ENCODE measurements at regions not wholly inside any gene's neighbourhood (a gene's known extent, or its start where the extent isn't known, plus 50 kb on each side); places are given as distances from the start of the nearest gene placed in this dataset.

DNA sequence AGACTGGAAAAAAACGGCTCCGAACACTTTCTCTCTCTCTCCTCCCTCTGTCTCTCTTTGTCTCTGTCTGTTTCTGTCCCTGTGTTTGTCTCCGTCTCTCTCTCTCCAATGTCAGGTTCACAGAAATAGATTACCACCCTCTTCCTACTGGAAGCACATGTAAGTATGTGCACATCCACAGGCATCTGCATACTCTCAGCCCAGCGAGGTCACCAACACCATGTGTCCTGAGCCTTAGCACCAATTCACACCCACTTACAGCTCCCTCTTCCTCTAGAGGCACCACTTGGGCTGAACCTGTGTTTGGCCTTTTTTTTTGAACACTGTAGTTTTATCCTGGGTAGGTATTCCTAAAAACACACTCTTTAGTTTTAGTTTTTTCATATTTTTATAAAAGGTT, 130.5 kb downstream of the ETS2 start:
- DNase-seq (ENCODE audit: insufficient read length, low spot score, missing footprints), result no peak
- H3K4me2 ChIP-seq (ENCODE audit: insufficient read depth, low read length), result no peak overlapping the region
- no peak for TF ChIP-seq CTCF (IDR thresholded peaks at IDR 0.05; ENCODE audit: extremely low read depth, low read depth, low read length)
- H3K4me1 ChIP-seq (ENCODE audit: insufficient read depth, low read length), result no peaks in the 10 kb centered on the region
- H3K9me3 ChIP-seq (ENCODE audit: low read depth, low read length), result no peaks in the 10 kb centered on the region
- peaks cover 4% of the 10 kb centered on the region for H3K27me3 ChIP-seq (ENCODE audit: insufficient read depth, low read length)
- H3K4me3 ChIP-seq (ENCODE audit: insufficient read depth, low read length), result no peak overlapping the region
- H2AFZ ChIP-seq (ENCODE audit: low read length), result no peak overlapping the region
- H3K27ac ChIP-seq (ENCODE audit: low read depth, low read length), result no peak overlapping the region
- no peaks in the 10 kb centered on the region for H3K36me3 ChIP-seq (ENCODE audit: insufficient read depth, low read length)
- H4K20me1 ChIP-seq (ENCODE audit: insufficient read depth, low read length), result no peaks in the 10 kb centered on the region
- H3K79me2 ChIP-seq (ENCODE audit: insufficient read depth, low read length), result no peaks in the 10 kb centered on the region

- no peaks in the 10 kb centered on the region for H3K36me3 ChIP-seq (ENCODE audit: insufficient read depth, low read length)
- H3K27me3 ChIP-seq (ENCODE audit: insufficient read depth, low read length), result peaks cover 4% of the 10 kb centered on the region
- no peak for DNase-seq (ENCODE audit: insufficient read length, low spot score, missing footprints)
- peaks cover 6% of the 10 kb centered on the region for H3K9me3 ChIP-seq (ENCODE audit: low read depth, low read length)
- H2AFZ ChIP-seq (ENCODE audit: low read length), result no peak overlapping the region
- H3K4me2 ChIP-seq (ENCODE audit: insufficient read depth, low read length), result no peak overlapping the region
- no peaks in the 10 kb centered on the region for H3K79me2 ChIP-seq (ENCODE audit: insufficient read depth, low read length)
- no peaks in the 10 kb centered on the region for H4K20me1 ChIP-seq (ENCODE audit: insufficient read depth, low read length)
- no peaks in the 10 kb centered on the region for H3K4me1 ChIP-seq (ENCODE audit: insufficient read depth, low read length)
- no peak overlapping the region for H3K27ac ChIP-seq (ENCODE audit: low read depth, low read length)
- TF ChIP-seq CTCF (IDR thresholded peaks at IDR 0.05; ENCODE audit: extremely low read depth, low read depth, low read length), result no peak
- no peak overlapping the region for H3K4me3 ChIP-seq (ENCODE audit: insufficient read depth, low read length)
These were observed 128.0 kb downstream of the ETS2 start for GRCh38 chr21:38933731-38934130.

DNA sequence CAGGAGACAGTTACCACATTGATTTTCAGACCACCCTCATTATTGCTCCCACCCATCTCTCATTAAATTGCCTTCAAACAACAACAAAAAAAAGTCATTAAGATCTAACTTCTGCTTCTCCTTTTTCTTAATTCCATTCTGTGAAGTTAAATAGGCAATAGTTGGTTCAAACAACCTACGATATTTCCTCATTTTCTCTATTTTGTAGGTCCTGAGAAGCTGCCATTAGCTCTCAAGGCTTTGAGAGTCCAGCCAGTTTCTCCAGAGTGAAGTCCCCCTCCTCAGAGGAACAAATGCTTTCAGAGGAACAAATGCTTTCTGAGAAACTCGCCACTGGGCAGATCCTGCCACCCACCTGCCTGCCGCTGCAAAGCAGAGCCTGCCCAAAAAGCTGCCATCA, 125.6 kb downstream of the ETS2 start:
- peaks cover 6% of the 10 kb centered on the region for H3K9me3 ChIP-seq (ENCODE audit: low read depth, low read length)
- H3K27me3 ChIP-seq (ENCODE audit: insufficient read depth, low read length), result peaks cover 4% of the 10 kb centered on the region
- H4K20me1 ChIP-seq (ENCODE audit: insufficient read depth, low read length), result no peaks in the 10 kb centered on the region
- H3K4me1 ChIP-seq (ENCODE audit: insufficient read depth, low read length), result no peaks in the 10 kb centered on the region
- no peaks in the 10 kb centered on the region for H3K79me2 ChIP-seq (ENCODE audit: insufficient read depth, low read length)
- no peak overlapping the region for H3K27ac ChIP-seq (ENCODE audit: low read depth, low read length)
- no peak for TF ChIP-seq CTCF (IDR thresholded peaks at IDR 0.05; ENCODE audit: extremely low read depth, low read depth, low read length)
- H3K4me2 ChIP-seq (ENCODE audit: insufficient read depth, low read length), result no peak overlapping the region
- H2AFZ ChIP-seq (ENCODE audit: low read length), result no peak overlapping the region
- no peak overlapping the region for H3K4me3 ChIP-seq (ENCODE audit: insufficient read depth, low read length)
- no peak for DNase-seq (ENCODE audit: insufficient read length, low spot score, missing footprints)
- no peaks in the 10 kb centered on the region for H3K36me3 ChIP-seq (ENCODE audit: insufficient read depth, low read length)

DNA sequence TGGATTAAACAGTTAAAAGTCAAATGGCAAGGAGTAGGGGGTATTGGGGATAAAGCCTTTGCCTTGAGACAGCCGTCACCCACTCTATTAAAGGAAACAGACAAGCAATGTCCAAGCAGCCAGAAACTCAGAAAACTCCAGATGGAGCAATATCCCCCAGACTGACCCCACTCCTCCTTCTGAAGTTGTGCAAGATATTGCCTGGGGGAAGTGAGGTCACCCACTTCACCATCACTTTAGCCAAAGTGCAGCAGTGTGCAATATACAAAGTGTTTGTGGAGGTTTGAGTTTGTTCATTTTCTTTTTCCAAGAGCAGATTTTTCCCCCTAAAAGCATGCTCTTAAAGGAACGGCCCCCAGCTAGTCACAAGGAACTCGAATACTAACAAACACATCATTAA, 125.1 kb downstream of the ETS2 start:
- H3K4me2 ChIP-seq (ENCODE audit: insufficient read depth, low read length), result no peak overlapping the region
- no peak for DNase-seq (ENCODE audit: insufficient read length, low spot score, missing footprints)
- no peak overlapping the region for H3K27ac ChIP-seq (ENCODE audit: low read depth, low read length)
- no peak overlapping the region for H2AFZ ChIP-seq (ENCODE audit: low read length)
- H4K20me1 ChIP-seq (ENCODE audit: insufficient read depth, low read length), result no peaks in the 10 kb centered on the region
- TF ChIP-seq CTCF (IDR thresholded peaks at IDR 0.05; ENCODE audit: extremely low read depth, low read depth, low read length), result no peak
- no peaks in the 10 kb centered on the region for H3K36me3 ChIP-seq (ENCODE audit: insufficient read depth, low read length)
- no peak overlapping the region for H3K4me3 ChIP-seq (ENCODE audit: insufficient read depth, low read length)
- H3K9me3 ChIP-seq (ENCODE audit: low read depth, low read length), result peaks cover 6% of the 10 kb centered on the region
- H3K4me1 ChIP-seq (ENCODE audit: insufficient read depth, low read length), result no peaks in the 10 kb centered on the region
- H3K79me2 ChIP-seq (ENCODE audit: insufficient read depth, low read length), result no peaks in the 10 kb centered on the region
- H3K27me3 ChIP-seq (ENCODE audit: insufficient read depth, low read length), result peaks cover 4% of the 10 kb centered on the region
